H9 (cell line): ENCODE measurements at regions not wholly inside any gene's neighbourhood (a gene's known extent, or its start where the extent isn't known, plus 50 kb on each side); places are given as distances from the start of the nearest gene placed in this dataset.

Source experiments
- DNase-seq: peaks from one replicate; pipeline ENCODE4 v3.0.0-alpha.2; 2017
- H2AFZ ChIP-seq: one replicate; pipeline ENCODE4 v1.6.1; 2013; ENCODE audit warnings: mild to moderate bottlenecking, low read length, control low read depth, moderate library complexity
- H2AK5ac ChIP-seq: 2 replicates; pipeline ENCODE4 v1.6.1; 2013; ENCODE audit warnings: low read length, control low read depth, mixed read lengths; ENCODE audit not compliant: insufficient read length
- H2BK120ac ChIP-seq: one replicate; pipeline ENCODE4 v1.6.1; 2013; ENCODE audit warnings: low read depth, mild to moderate bottlenecking, low read length, control low read depth, inconsistent platforms; ENCODE audit not compliant: poor library complexity, severe bottlenecking
- H2BK12ac ChIP-seq: 2 replicates; pipeline ENCODE4 v1.6.1; 2013; ENCODE audit warnings: low read length, control low read depth, mixed read lengths, low read depth; ENCODE audit not compliant: insufficient read length
- H2BK15ac ChIP-seq: 2 replicates; pipeline ENCODE4 v1.6.1; 2013; ENCODE audit warnings: low read depth, low read length, control low read depth
- H2BK20ac ChIP-seq: one replicate; pipeline ENCODE4 v1.6.1; 2013; ENCODE audit warnings: low read depth, mild to moderate bottlenecking, low read length, control low read depth, inconsistent platforms; ENCODE audit not compliant: poor library complexity, severe bottlenecking
- H2BK5ac ChIP-seq: 2 replicates; pipeline ENCODE4 v1.6.1; 2013; ENCODE audit warnings: low read length, control low read depth, mixed read lengths; ENCODE audit not compliant: insufficient read length
- H3K14ac ChIP-seq: 2 replicates; pipeline ENCODE4 v1.6.1; 2013; ENCODE audit warnings: low read length, control low read depth; ENCODE audit not compliant: insufficient read depth
- H3K18ac ChIP-seq: 2 replicates; pipeline ENCODE4 v1.6.1; 2013; ENCODE audit warnings: low read depth, mild to moderate bottlenecking, mixed read lengths, low read length, control low read depth; ENCODE audit not compliant: insufficient read length
- H3K23ac ChIP-seq: 2 replicates; pipeline ENCODE4 v1.6.1; 2013; ENCODE audit warnings: low read length, control low read depth, mixed read lengths, low read depth; ENCODE audit not compliant: insufficient read length
- H3K23me2 ChIP-seq: 2 replicates; pipeline ENCODE4 v1.6.1; 2013; ENCODE audit warnings: low read depth, mild to moderate bottlenecking, mixed read lengths, low read length, control low read depth; ENCODE audit not compliant: insufficient read length, poor library complexity, severe bottlenecking
- H3K27ac ChIP-seq: 2 replicates; pipeline ENCODE4 v1.5.1; 2013; ENCODE audit warnings: low read length, control low read depth, mixed read lengths, low read depth; ENCODE audit not compliant: insufficient read length
- H3K27me3 ChIP-seq: 2 replicates; pipeline ENCODE4 v1.6.1; 2013; ENCODE audit warnings: low read length, control low read depth, inconsistent platforms; ENCODE audit not compliant: insufficient read depth
- H3K4ac ChIP-seq: 2 replicates; pipeline ENCODE4 v1.6.1; 2013; ENCODE audit warnings: low read depth, mild to moderate bottlenecking, control low read depth, inconsistent platforms, low read length, moderate library complexity
- H3K4me1 ChIP-seq: 2 replicates; pipeline ENCODE4 v1.6.1; 2013; ENCODE audit warnings: low read length, control low read depth, inconsistent platforms; ENCODE audit not compliant: insufficient read depth
- H3K4me2 ChIP-seq: 2 replicates; pipeline ENCODE4 v1.6.1; 2013; ENCODE audit warnings: low read length, control low read depth, mixed read lengths; ENCODE audit not compliant: insufficient read length, insufficient read depth
- H3K56ac ChIP-seq: 2 replicates; pipeline ENCODE4 v1.6.1; 2013; ENCODE audit warnings: low read depth, mild to moderate bottlenecking, mixed read lengths, low read length, control low read depth; ENCODE audit not compliant: insufficient read length
- H3K79me1 ChIP-seq: 2 replicates; pipeline ENCODE4 v1.6.1; 2013; ENCODE audit warnings: low read depth, mild to moderate bottlenecking, moderate library complexity, low read length, control low read depth, inconsistent platforms; ENCODE audit not compliant: insufficient read depth, poor library complexity, severe bottlenecking
- H3K79me2 ChIP-seq: 2 replicates; pipeline ENCODE4 v1.6.1; 2013; ENCODE audit warnings: low read length, control low read depth, inconsistent platforms; ENCODE audit not compliant: insufficient read depth
- H3K9ac ChIP-seq: 2 replicates; pipeline ENCODE4 v1.6.1; 2013; ENCODE audit warnings: low read length, control low read depth, mixed read lengths; ENCODE audit not compliant: insufficient read length; ENCODE audit errors: extremely low read depth
- H3K9me3 ChIP-seq: one replicate; pipeline ENCODE4 v1.6.1; 2013; ENCODE audit warnings: low read depth, low read length, inconsistent platforms; ENCODE audit not compliant: control insufficient read depth
- H3T11ph ChIP-seq: one replicate; pipeline ENCODE4 v1.6.1; 2013; ENCODE audit warnings: mild to moderate bottlenecking, low read length, control low read depth, inconsistent platforms
- H4K20me1 ChIP-seq: one replicate; pipeline ENCODE4 v1.6.1; 2013; ENCODE audit not compliant: control insufficient read depth, insufficient read length, insufficient read depth
- H4K5ac ChIP-seq: 2 replicates; pipeline ENCODE4 v1.6.1; 2013; ENCODE audit warnings: low read depth, mild to moderate bottlenecking, mixed read lengths, low read length, control low read depth; ENCODE audit not compliant: insufficient read length
- H4K8ac ChIP-seq: replicated peaks from 2 replicates; pipeline ENCODE4 v1.6.1; 2013; ENCODE audit warnings: low read length, control low read depth, mixed read lengths, low read depth; ENCODE audit not compliant: insufficient read length
- H4K91ac ChIP-seq: 2 replicates; pipeline ENCODE4 v1.6.1; 2013; ENCODE audit warnings: low read depth, mild to moderate bottlenecking, moderate library complexity, mixed read lengths, low read length, control low read depth; ENCODE audit not compliant: insufficient read length
- H3K27ac Mint-ChIP-seq, 3 experiments: 2 replicates in 2 of 3; 3 replicates in 1 of 3; pipeline ENCODE4 v1.8.0; 2020 to 2021; ENCODE audit warnings: mixed read lengths in 3 of 3, mild to moderate bottlenecking in 1 of 3, moderate library complexity in 1 of 3
- H3K27me3 Mint-ChIP-seq: 2 replicates; pipeline ENCODE4 v1.8.0; 2021; ENCODE audit warnings: low read depth, mild to moderate bottlenecking, moderate library complexity, mixed read lengths
- H3K36me3 Mint-ChIP-seq, 3 experiments: 2 replicates in 2 of 3; 3 replicates in 1 of 3; pipeline ENCODE4 v1.8.0; 2020 to 2021; ENCODE audit warnings: low read depth in 3 of 3, mixed read lengths in 3 of 3; ENCODE audit not compliant: insufficient read depth in 1 of 3
- H3K4me1 Mint-ChIP-seq, 2 experiments: 2 replicates each; pipeline ENCODE4 v1.8.0; 2020; ENCODE audit warnings: mixed read lengths in 2 of 2
- H3K4me3 Mint-ChIP-seq, 2 experiments: 2 replicates in 1 of 2; 3 replicates in 1 of 2; pipeline ENCODE4 v1.8.0; 2020 to 2021; ENCODE audit warnings: mild to moderate bottlenecking in 2 of 2, mixed read lengths in 2 of 2, moderate library complexity in 1 of 2
- H3K9me3 Mint-ChIP-seq, 2 experiments: 2 replicates in 1 of 2; 3 replicates in 1 of 2; pipeline ENCODE4 v1.8.0; 2020; ENCODE audit warnings: mild to moderate bottlenecking in 2 of 2, mixed read lengths in 2 of 2, moderate library complexity in 1 of 2
- CTCF ChIP-seq: fragments of 200-600 bp; sonication (generic); conservative IDR thresholded peaks from 3 replicates; pipeline ENCODE4 v1.8.0; 2021; ENCODE audit warnings: antibody characterized with exemption, mild to moderate bottlenecking
- WGBS: extraction: QIAGEN DNeasy Blood & Tissue Kit; methylation state at CpG from one replicate; pipeline ENCODE4 v1.1.7; 2013; ENCODE audit warnings: missing lambda C conversion rate, low lambda C conversion rate, mixed read lengths; ENCODE audit not compliant: insufficient read length; ENCODE audit errors: extremely low coverage; 5-methylcytosine and 5-hydroxymethylcytosine counted together

DNA sequence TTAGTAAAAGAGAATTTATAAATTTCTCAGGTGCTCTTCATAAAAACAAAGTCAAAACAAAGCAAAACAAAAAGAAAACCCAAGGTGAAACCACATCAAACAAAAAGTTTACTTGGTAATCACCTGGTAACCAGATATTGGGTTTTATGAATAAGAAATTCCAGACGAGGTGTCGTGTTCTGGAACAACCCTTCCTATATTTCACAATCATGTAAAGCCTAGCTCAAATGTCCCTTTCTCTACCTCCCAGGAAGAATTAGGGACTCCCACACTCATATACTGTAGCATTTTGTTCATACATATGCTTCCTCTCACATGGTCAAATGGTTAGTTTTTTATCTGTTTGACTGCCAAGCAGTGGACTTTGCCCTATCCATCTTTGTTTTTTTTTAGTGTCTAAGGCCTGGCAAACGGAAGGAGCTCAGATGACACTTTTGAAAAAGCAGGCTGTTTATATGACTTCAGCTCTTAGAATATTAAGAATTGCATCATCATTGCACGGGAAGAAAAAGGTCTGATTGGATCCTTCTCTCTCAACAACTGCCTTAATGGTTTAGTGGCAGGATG is 326.7 kb upstream of the TBL1XR1 start:
- no peak for TF ChIP-seq CTCF
- Histone ChIP-seq H3K9ac (no peak overlapping the region), H4K8ac (no peak overlapping the region), H3K79me1 (no peaks in the 10 kb centered on the region), H3K56ac (no peak overlapping the region), H3K4me1 (peaks cover 3% of the 10 kb centered on the region; the same call in 1 of the 2 replicates), H2BK20ac (no peak overlapping the region), H3K18ac (no peak overlapping the region), H3K23ac (no peak overlapping the region), H2BK120ac (no peak overlapping the region), H4K5ac (no peak overlapping the region), H2AFZ (no peak overlapping the region), H3K79me2 (no peaks in the 10 kb centered on the region), H4K20me1 (no peaks in the 10 kb centered on the region), H2AK5ac (no peak overlapping the region), H2BK5ac (no peak overlapping the region), H3K9me3 (no peaks in the 10 kb centered on the region), H2BK15ac (no peak overlapping the region), H4K91ac (no peak overlapping the region), H3T11ph (no peak overlapping the region), H3K27ac (no peak overlapping the region), H3K4me2 (no peak overlapping the region), H3K4ac (no peak overlapping the region), H2BK12ac (no peak overlapping the region), H3K23me2 (no peaks in the 10 kb centered on the region), H3K27me3 (no peaks in the 10 kb centered on the region), H3K14ac (no peak overlapping the region)
- peaks cover 13 to 17% of the 10 kb centered on the region in 2 experiments for H3K4me1 Mint-ChIP-seq
- WGBS: no CpG with 5 or more reads among the region's 4 CpGs
- 0 out of 7 replicates have a peak, but pooled peaks cover 0 to 4% (median 0%) of the 10 kb centered on the region in 3 experiments for H3K36me3 Mint-ChIP-seq
- H3K27ac Mint-ChIP-seq: no peak overlapping the region
- H3K27me3 Mint-ChIP-seq: peaks cover 3% of the 10 kb centered on the region
- no peak overlapping the region for H3K4me3 Mint-ChIP-seq
- H3K9me3 Mint-ChIP-seq: peaks cover 0 to 3% of the 10 kb centered on the region in 2 experiments; a peak in 1 of 5 replicates
- DNase-seq: no peak
